RCC 7860 (cell line): ENCODE measurements at regions not wholly inside any gene's neighbourhood (a gene's known extent, or its start where the extent isn't known, plus 50 kb on each side); places are given as distances from the start of the nearest gene placed in this dataset.

Experiments
- DNase-seq: peaks from one replicate; pipeline ENCODE4 v3.0.0-alpha.2; 2015; ENCODE audit warnings: low spot score
- FAIRE-seq: peaks from 2 replicates; lab custom pipeline; 2012; peaks lifted over from hg19 to GRCh38; lab: Jason Lieb, UNC

GRCh38 chr4:89665662-89666061 lies 171.3 kb downstream of the SNCA start:
- no peak for DNase-seq
- no peak for FAIRE-seq

- FAIRE-seq (no peak), DNase-seq (no peak)
Measured at GRCh38 chr4:89664521-89664920, 172.4 kb downstream of the SNCA start.

GRCh38 chr4:89661173-89661899 lies 175.6 kb downstream of the SNCA start:
- FAIRE-seq (peak; percentile 94), DNase-seq (peak; percentile 75)

GRCh38 chr4:89660444-89661172 lies 176.4 kb downstream of the SNCA start:
- DNase-seq: no peak
- no peak for FAIRE-seq

GRCh38 chr4:89658701-89659024 lies 178.3 kb downstream of the SNCA start:
- FAIRE-seq (no peak), DNase-seq (no peak)

- DNase-seq (no peak), FAIRE-seq (no peak)
Measured at GRCh38 chr4:89657931-89658700, 178.8 kb downstream of the SNCA start.

GRCh38 chr4:89653012-89653411 lies 183.9 kb downstream of the SNCA start:
- FAIRE-seq (no peak), DNase-seq (no peak)

GRCh38 chr4:89645482-89645881 lies 191.5 kb downstream of the SNCA start:
- FAIRE-seq: no peak

GRCh38 chr4:89641367-89641687 lies 195.6 kb downstream of the SNCA start:
- FAIRE-seq (no peak), DNase-seq (no peak)

More at GRCh38 chr4:89645482-89645881, 191.5 kb downstream of the SNCA start:
- no peak for DNase-seq

GRCh38 chr4:89640620-89641366 lies 196.2 kb downstream of the SNCA start:
- FAIRE-seq: no peak
- DNase-seq: no peak

- DNase-seq: no peak
- no peak for FAIRE-seq
Measured at GRCh38 chr4:89639395-89639794, 197.6 kb downstream of the SNCA start.

- FAIRE-seq: no peak
- DNase-seq: no peak
Measured at GRCh38 chr4:89625599-89626293, 211.2 kb downstream of the SNCA start.

- DNase-seq (no peak), FAIRE-seq (no peak)
Measured at GRCh38 chr4:89619206-89619962, 217.6 kb downstream of the SNCA start.

- DNase-seq: no peak
- no peak for FAIRE-seq
Measured at GRCh38 chr4:89618151-89618550, 218.8 kb downstream of the SNCA start.

GRCh38 chr4:89617317-89617716 lies 219.6 kb downstream of the SNCA start:
- DNase-seq (peak; percentile 49), FAIRE-seq (peak; percentile 93)

- DNase-seq: no peak
- no peak for FAIRE-seq
Measured at GRCh38 chr4:89616382-89616781, 220.6 kb downstream of the SNCA start.

- DNase-seq: no peak
- FAIRE-seq: peak; percentile 18
Measured at GRCh38 chr4:89615051-89615450, 221.9 kb downstream of the SNCA start.

GRCh38 chr4:89614155-89614554 lies 222.8 kb downstream of the SNCA start:
- no peak for FAIRE-seq
- DNase-seq: no peak

GRCh38 chr4:89610236-89610635 lies 226.7 kb downstream of the SNCA start:
- FAIRE-seq (no peak), DNase-seq (no peak)

GRCh38 chr4:89609756-89610155 lies 227.2 kb downstream of the SNCA start:
- DNase-seq (no peak), FAIRE-seq (no peak)
